NCI-H69 (cell line): ENCODE measurements at regions not wholly inside any gene's neighbourhood (a gene's known extent, or its start where the extent isn't known, plus 50 kb on each side); places are given as distances from the start of the nearest gene placed in this dataset.
"Not testable (repeated sequence)": the region's sequence is repeated elsewhere in the genome, so short reads cannot be mapped to it uniquely, and the experiment has no call there.

ENCODE experiments used
- DNase-seq: peaks from one replicate; lab custom pipeline; 2025; lab: John Stamatoyannopoulos, UW

GRCh38 chr15:95138604-95139270, 907.4 kb downstream of the MCTP2 start:
- no peak for DNase-seq

GRCh38 chr15:95141486-95141885, 910.1 kb downstream of the MCTP2 start:
- DNase-seq, result no peak

GRCh38 chr15:95142531-95142930, 911.2 kb downstream of the MCTP2 start:
- DNase-seq, result no peak

- DNase-seq, result no peak
Observed at GRCh38 chr15:95146481-95146880, 915.1 kb downstream of the MCTP2 start.

GRCh38 chr15:95148183-95148582, 916.8 kb downstream of the MCTP2 start:
- no peak for DNase-seq

- DNase-seq, result no peak
Observed at GRCh38 chr15:95149036-95149435, 917.7 kb downstream of the MCTP2 start.

- no peak for DNase-seq
Observed at GRCh38 chr15:95149771-95150170, 918.4 kb downstream of the MCTP2 start.

GRCh38 chr15:95150466-95150865, 919.1 kb downstream of the MCTP2 start:
- DNase-seq, result no peak

GRCh38 chr15:95152741-95153140, 921.4 kb downstream of the MCTP2 start:
- DNase-seq, result no peak

- DNase-seq, result not testable (repeated sequence)
Observed at GRCh38 chr15:95153201-95153600, 921.8 kb downstream of the MCTP2 start.

- DNase-seq, result no peak
Observed at GRCh38 chr15:95160316-95160715, 929.0 kb downstream of the MCTP2 start.

GRCh38 chr15:95162069-95162468, 930.7 kb downstream of the MCTP2 start:
- DNase-seq, result no peak

- DNase-seq, result no peak
Observed at GRCh38 chr15:95162531-95162930, 931.2 kb downstream of the MCTP2 start.

GRCh38 chr15:95162967-95163531, 931.7 kb downstream of the MCTP2 start:
- DNase-seq, result no peak

GRCh38 chr15:95168152-95168551, 936.8 kb downstream of the MCTP2 start:
- DNase-seq, result no peak

- no peak for DNase-seq
Observed at GRCh38 chr15:95168951-95169431, 937.6 kb downstream of the MCTP2 start.

GRCh38 chr15:95169541-95170459, 938.4 kb downstream of the MCTP2 start:
- DNase-seq, result peak; percentile 1

- no peak for DNase-seq
Observed at GRCh38 chr15:95170561-95171380, 939.4 kb downstream of the MCTP2 start.

GRCh38 chr15:95171564-95171963, 940.2 kb downstream of the MCTP2 start:
- no peak for DNase-seq

GRCh38 chr15:95174301-95175259, 943.2 kb downstream of the MCTP2 start:
- no peak for DNase-seq
